NCI-H146 treated with DMSO at 0.1 percent for 48 hours (cell line): ENCODE measurements at regions not wholly inside any gene's neighbourhood (a gene's known extent, or its start where the extent isn't known, plus 50 kb on each side); places are given as distances from the start of the nearest gene placed in this dataset.

Experiments used
- DNase-seq: peaks from one replicate; lab custom pipeline; 2025; ENCODE audit not compliant: unreplicated experiment; lab: John Stamatoyannopoulos, UW

- no peak for DNase-seq
Observed at GRCh38 chr11:31865606-31866300, 54.6 kb upstream of the PAX6 start.

- no peak for DNase-seq
Observed at GRCh38 chr11:31863170-31863832, 52.2 kb upstream of the PAX6 start.

- DNase-seq = no peak
Observed at GRCh38 chr11:31861011-31861410, 49.9 kb upstream of the PAX6 start.
